ENCODE measurements at regions not wholly inside any gene's neighbourhood (a gene's known extent, or its start where the extent isn't known, plus 50 kb on each side); places are given as distances from the start of the nearest gene placed in this dataset.
"Not testable (repeated sequence)": the region's sequence is repeated elsewhere in the genome, so short reads cannot be mapped to it uniquely, and the experiment has no call there.

GRCh38 chr6:144947398-144947976 lies 662.4 kb downstream of the UTRN start:
- DNase-seq, result no peak

GRCh38 chr6:144951730-144952437 lies 666.7 kb downstream of the UTRN start:
- no peak for DNase-seq

DNA sequence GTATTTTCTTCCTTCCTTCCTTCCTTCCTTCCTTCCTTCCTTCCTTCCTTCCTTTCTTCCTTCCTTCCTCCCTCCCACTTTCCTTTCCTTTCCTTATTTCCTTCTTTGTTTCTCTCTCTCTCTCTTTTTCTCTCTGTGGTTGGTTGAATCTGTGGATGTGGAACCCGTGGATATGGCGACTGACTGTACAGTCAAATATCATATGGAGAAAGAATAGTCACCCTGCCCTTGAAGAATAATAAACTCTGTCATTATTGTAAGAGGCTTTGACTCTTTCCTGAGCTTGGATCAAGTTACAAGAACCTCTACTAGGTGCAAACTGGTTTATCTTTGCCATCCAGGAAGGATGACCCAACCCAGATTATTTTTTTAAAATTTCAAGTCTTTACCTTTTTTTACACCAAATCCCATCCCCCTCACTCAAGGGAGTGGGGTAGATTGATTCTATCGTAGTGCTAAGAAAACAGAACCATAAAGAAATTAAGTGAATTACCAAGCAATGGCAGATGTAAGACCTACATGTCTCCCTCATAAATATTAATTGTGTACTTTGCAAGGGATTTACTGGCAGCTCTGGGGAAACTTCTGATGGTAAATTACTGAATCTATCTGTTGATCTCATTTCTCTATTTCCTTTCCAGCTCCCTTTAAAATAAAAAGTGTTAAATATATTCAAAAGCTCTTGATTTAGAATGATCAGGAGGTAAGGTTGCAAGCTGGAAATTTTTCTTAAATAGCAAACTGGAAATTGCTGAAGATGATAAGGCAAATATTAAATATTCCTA lies 667.5 kb downstream of the UTRN start:
- DNase-seq, result no peak

DNA sequence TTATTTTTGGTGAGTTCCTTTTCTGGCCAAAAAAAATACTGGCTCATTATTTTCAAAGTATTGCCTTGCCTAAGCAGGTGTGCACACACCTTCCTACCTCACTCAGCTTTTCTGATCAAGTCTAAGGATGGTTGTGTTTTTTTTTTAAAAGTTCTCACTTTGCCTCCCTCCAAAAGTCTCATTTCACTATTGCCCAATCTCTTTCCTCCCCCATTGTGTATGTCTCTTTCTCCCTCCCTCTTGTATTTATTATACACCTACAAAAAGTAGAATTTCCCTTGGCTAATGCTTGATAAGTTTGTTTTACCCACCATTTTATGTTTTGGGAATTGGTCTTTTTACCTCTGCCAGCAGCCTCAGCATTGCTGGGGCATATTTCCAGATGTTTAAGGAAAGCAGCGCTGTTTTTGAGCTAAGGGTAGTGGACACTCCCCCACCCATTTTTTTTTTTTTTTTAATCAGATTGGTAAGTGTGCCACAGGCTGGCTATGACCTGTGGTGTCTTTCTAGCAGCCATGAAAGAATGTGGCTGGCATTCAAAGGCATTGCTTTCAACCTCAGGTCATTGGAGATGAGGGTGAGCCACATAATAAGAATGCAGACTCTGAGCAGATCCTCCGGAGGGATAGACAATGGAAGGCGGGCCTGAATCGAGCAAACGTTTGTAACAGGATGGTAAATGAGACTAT lies 668.6 kb downstream of the UTRN start:
- no peak for DNase-seq

DNA sequence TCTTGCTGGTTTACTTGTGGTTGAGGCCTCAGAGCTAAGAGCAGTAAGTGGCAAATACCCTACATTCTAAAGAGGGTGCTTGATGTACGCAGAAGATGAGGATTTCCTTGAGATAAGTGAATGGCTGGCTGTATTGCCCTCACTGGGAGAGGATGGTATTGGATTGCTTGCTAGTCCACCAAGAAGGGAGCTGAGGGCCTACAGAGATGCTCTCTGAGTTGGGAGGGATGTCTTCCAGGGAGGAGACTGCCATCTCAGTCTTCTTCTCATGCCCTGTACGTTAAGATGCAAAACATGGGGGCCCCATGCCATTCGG lies 669.1 kb downstream of the UTRN start:
- no peak for DNase-seq

DNA sequence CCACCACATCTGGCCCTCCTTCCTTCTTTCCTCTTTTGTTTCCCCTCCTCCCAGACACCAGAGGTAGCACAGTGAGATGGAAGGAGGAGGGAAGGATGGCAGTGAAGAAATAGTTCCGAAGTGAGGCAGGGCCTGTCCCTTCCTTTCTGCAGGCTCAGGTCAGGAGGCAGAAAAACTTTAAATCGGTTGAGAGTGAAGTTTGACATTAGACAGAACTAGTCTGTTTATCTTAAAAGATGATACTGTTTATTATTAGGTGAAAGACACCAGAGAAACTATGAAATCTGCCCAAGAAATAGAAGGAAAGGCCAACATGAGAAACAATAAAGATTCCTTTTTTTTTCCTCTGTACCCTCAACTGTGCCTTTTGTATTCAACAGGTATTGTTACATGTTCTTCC lies 670.3 kb downstream of the UTRN start:
- DNase-seq, result no peak

GRCh38 chr6:144955859-144956258 lies 670.7 kb downstream of the UTRN start:
- DNase-seq, result no peak

GRCh38 chr6:144956697-144957096 lies 671.6 kb downstream of the UTRN start:
- DNase-seq, result not testable (repeated sequence)

DNA sequence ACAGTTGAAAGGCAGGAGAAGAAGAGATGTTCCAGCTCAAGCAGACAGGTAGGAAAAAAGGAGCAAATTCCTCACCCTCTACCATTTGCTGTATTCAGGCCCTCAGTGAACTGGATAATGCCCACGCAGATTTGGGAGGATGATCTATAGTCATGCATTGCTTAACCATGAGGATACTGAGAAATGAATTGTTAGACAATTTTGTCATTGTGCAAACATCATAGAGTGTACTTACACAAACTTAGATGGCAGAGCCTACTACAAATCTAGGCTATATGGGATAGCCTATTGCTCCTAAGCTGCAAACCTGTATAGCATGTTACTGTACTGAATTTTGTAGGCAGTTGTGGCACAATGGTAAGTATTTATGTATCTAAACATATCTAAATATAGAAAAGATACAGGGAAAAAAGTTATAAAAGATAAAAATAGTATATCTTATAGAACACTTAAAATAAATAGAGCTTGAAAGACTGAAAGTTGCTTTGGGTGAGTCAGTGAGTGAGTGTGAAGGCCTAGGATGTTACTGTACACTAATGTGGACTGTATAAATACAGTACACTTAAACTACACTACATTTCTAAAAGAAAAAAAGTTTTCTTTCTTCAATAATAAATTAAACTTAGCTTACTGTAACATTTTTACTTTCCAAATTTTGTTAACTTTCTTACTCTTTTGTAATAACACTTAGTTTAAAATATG lies 672.3 kb downstream of the UTRN start:
- no peak for DNase-seq

GRCh38 chr6:144969154-144969553 lies 684.0 kb downstream of the UTRN start:
- no peak for DNase-seq

- DNase-seq, result no peak
These were observed 684.6 kb downstream of the UTRN start for GRCh38 chr6:144969602-144970272.

DNA sequence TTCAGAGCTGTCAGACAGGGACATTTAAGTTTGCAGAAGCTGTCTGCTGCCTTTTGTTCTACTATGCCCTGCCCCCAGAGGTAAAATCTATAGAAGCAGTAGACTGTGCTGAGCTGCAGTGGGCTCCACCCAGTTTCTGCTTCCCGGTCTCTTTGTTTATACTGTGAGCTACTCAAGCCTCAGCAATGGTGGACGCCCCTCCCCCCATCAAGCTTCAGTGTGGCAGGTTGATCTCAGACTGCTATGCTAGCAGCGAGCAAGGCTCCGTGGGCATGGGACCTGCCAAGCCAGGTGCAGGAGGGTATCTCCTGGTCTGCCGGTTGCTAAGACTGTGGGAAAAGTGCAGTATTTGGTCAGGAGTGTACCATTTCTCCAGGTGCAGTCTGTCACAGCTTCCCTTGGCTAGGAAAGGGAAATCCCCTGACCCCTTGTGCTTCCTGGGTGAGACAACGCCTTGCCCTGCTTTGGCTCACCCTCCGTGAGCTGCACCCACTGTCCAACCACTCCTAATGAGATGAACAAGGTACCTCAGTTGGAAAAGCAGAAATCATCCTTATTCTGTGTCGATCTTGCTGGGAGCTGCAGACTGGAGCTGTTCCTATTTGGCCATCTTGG lies 692.2 kb downstream of the UTRN start:
- not testable (repeated sequence) for DNase-seq

GRCh38 chr6:144978208-144978607 lies 693.1 kb downstream of the UTRN start:
- DNase-seq, result no peak

- no peak for DNase-seq
These were observed 701.1 kb downstream of the UTRN start for GRCh38 chr6:144986271-144986670.

- DNase-seq, result no peak
These were observed 704.4 kb downstream of the UTRN start for GRCh38 chr6:144989319-144990107.

GRCh38 chr6:144990784-144991183 lies 705.6 kb downstream of the UTRN start:
- DNase-seq, result no peak

DNA sequence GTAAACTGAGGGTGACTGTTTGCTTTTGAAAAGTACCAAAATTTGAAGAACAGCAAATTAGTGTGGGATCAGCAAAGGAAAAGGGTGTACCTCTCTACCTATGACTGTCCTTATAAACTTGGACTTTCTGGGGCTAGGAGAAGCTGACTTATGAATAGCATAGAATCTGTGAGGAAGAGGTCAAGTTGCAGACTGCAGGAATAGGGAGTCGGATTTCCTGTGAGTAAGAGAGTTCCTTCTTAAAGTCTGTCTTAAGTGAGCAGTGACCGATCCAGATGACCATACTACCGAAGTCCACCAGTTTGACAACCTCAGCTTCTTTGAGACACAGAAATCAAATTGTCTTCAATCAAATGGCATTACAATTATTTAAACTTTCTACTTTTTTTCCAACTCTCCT lies 708.7 kb downstream of the UTRN start:
- DNase-seq, result no peak

- no peak for DNase-seq
These were observed 712.9 kb downstream of the UTRN start for GRCh38 chr6:144997996-144998395.

DNA sequence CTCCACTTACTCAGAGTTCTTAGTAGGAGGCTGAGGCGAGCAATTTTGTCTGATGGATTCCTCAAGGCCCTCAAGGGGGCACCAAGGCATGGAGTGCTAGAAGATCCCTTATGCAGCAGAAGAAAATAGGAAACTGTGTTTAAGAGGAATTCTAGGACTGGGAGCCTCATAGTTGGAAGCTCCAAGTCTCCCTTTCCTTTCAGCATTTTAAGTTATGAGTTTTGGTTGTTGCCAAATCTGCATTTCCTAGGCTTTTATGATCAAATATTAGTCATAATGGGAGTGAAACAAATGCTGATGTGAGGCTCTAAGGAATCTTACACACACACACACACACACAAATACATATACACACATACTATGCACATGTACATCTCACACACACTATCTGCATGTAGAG lies 714.0 kb downstream of the UTRN start:
- DNase-seq, result no peak

DNA sequence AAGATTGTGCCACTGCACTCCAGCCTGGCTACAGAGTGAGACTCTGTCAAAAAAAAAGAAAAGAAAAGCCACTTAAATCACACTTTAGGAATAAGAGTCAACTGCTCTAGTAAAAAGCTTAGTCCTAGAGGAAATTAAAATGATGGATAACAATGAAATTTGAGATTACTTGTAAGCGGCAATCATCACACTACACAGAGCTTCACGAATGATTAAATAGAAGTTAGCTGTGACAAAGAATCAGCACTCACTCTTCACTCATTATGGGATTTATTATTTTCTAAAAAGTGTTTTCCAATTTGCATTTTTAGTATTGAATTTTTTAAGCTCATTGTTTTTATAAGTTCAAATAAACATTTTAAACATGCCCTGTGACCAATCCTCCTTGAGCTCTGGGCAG lies 718.0 kb downstream of the UTRN start:
- no peak for DNase-seq

DNA sequence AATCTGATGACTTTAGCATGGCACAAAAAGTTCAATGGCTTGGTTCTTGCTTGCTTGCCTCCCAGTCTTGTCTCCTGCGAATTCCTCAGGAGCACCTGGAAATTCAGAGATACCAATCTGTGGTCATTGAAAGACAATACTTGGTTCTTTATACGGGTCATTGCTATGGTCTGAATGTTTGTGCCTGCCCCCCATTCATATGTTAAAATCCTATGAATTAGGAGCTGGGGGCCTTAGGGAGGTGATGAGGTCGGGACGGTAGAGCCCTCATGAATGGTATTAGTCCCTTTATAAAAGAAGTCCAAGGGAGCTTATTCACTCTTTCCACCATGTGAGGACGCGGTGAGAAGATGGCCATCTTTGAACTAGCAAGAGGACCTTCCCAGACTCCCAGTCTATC lies 721.8 kb downstream of the UTRN start:
- DNase-seq, result no peak
